NCI-H510A treated with DMSO at 0.1 percent for 48 hours (cell line): ENCODE measurements at regions not wholly inside any gene's neighbourhood (a gene's known extent, or its start where the extent isn't known, plus 50 kb on each side); places are given as distances from the start of the nearest gene placed in this dataset.

Experiments
- DNase-seq: peaks from one replicate; lab custom pipeline; 2025; lab: John Stamatoyannopoulos, UW

DNA sequence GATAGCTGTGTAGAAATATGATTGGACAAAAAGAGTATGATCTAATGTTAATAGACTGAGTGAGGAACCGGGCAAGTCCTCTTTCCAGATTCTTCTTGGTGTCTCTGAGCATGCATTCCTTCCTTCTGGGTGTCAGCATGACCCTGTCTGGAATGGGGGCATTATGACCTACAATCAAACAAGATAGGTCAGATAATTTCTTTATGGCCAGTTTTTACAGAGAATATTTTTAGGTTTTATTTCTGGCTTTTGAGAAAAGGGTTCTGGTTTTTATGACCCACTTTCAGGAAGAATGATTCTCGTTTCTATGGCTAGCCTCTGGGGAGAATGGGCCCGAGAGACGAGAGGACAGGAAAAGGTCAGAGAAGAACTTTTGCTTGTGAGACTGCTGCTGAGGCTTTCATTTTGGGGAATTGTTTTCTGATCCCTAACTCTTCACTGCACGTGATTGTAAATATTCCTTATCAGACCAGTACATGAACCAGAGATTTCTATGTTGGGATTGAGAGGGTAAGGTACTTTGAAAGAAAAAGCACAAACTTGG lies 383.8 kb downstream of the AASDHPPT start:
- DNase-seq, result no peak

DNA sequence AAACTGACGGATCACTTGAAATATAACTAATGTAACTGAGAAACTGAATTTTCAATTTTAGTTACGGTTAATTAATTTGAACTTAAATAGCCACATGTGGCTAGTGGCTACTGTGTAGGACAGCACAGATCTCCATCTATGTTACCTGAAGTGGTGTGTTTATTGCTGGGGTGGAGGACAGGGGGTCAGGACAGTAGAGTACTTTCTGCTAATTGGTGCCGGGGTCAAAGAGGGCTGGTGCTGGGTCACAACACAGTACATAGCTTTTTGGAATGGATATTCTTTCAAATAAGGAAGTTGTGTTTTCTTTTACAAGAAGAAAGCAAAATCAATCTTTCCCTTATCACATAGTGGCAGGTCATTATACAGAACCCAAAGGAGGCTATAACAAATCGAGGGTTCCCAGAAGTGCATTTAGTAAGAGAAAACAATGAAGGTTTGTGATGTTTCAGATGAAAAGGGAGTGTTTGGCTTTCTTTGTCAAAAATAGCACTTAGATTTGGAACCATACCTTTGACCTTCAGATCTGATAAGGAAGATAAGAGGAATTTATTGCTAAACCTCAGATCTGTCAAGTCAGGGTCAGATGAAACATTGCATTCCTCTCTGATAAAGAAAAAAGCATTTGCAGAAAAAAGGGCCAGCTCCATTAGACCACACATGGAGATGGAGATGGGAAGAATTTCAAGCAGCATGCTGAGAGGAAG lies 384.5 kb downstream of the AASDHPPT start:
- no peak for DNase-seq

DNA sequence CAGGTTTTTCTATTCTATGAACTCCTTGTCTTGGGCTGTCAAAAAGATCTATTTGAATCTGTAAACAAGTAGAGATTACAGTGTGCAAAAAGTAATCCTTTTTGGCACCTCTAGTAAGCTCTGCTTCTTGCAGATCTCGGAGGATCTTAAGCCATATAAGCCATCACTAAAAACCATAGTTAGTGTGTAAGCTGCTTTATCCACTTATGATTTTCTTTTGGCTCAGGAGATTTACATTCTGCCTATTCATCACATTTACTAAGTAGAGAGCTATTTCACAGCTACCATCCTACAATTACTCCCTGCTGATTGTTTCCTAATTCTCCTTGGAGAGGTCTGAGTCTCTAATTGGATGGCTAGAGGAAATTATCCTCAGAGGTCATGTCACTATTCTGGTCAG lies 385.7 kb downstream of the AASDHPPT start:
- DNase-seq, result no peak

DNA sequence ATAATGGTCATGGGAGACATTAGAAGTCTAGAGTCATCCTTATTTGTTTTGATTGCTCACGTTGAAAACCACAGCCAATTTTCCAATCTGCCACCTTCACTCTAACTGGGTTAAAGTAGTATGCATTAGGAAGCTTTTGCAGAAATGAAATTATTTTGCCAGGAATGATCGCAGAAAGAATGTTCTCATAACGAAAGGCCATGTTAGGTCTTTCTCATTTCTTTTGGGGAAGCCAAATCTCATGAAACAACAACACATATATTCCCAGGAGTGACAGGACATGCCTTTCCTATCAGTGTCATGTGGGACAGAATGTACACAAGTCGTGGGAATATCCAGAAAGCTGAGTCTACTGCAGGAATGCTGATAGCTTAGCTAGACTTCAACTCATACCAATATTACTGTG lies 386.3 kb downstream of the AASDHPPT start:
- no peak for DNase-seq

DNA sequence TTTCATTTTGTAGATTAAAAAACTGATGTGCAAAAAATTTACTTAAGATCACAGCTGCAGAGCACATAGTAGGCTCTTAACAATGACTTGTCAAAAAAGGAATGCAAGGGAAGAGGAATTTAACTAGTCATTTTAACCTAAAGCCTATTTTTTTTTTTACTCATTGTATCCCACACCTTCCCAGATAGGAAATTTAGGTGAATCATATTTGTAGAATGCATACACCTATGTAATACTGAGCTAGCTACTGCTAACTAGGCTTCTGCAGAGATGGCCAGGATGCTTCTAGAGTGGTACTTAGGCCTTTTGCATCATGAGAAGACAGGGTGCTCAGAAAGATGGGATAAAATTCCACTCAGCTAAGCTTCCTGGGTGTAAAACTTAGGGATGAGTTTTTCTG lies 387.3 kb downstream of the AASDHPPT start:
- DNase-seq, result no peak

DNA sequence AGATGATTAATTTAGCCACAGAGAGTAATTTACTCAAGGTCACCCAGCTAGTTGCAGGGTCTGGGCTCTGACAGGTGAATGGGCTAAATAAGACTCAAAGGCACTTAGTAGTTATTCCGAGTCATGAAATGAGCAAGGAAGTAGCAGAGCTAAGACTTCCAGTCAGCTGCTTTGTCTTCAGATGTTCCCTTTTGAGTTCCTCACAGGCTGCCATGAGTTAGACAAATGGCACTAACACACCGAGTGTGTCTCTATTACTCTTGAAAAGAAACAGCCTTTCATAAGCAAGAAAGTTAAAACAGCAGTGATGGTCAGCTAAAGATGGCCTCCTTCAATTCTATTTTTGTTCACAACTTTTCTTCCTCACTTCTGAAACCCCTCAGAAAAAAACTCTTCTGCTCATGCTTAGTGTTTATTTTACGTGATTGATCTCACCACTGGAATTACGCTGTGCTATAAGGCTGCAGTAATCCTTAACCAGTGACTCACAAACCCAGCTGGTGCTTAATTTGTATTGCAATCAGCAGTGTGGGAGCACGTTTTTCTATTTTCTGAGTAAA lies 389.1 kb downstream of the AASDHPPT start:
- DNase-seq, result no peak

DNA sequence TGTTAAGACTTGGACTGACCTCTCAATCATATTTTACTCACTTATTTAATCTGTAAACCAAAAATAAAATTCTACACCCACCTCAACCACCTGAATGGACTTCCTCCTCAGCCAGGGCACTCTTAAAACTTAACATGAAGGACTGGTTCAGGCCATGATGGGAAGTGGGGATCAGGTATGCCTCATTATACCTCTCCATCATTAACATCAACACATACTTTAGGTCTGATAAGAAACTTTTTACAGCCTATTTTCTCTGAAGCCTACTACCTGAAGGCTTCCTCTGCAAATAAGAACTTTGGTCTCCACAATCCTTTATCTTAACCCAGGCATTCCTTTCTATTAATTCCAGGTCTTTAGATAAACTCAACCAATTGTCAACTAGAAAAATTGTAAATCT lies 390.0 kb downstream of the AASDHPPT start:
- no peak for DNase-seq

- no peak for DNase-seq
Observed at GRCh38 chr11:106468086-106468485, 390.6 kb downstream of the AASDHPPT start.

DNA sequence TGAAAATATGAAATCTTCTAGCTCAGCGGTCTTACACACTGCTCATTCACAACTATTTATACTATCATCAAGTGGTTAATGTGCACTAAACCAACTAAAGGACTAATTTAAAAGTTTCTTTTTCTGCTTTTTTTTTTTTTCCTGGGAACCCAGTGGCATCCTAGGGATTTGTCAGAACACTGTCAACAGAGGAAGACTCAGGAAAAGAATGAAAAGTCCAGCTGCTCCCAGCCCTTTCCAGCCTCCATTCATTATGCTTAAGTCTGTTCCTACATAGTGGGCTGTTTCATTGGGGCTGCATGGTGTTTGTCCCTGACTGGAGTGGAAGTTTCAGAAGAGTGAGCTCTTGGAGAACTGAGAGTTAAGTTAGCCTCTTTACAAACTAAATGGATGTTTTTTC lies 391.1 kb downstream of the AASDHPPT start:
- DNase-seq, result no peak

GRCh38 chr11:106470230-106470629 lies 392.8 kb downstream of the AASDHPPT start:
- DNase-seq, result no peak

GRCh38 chr11:106471276-106471675 lies 393.8 kb downstream of the AASDHPPT start:
- DNase-seq, result no peak

DNA sequence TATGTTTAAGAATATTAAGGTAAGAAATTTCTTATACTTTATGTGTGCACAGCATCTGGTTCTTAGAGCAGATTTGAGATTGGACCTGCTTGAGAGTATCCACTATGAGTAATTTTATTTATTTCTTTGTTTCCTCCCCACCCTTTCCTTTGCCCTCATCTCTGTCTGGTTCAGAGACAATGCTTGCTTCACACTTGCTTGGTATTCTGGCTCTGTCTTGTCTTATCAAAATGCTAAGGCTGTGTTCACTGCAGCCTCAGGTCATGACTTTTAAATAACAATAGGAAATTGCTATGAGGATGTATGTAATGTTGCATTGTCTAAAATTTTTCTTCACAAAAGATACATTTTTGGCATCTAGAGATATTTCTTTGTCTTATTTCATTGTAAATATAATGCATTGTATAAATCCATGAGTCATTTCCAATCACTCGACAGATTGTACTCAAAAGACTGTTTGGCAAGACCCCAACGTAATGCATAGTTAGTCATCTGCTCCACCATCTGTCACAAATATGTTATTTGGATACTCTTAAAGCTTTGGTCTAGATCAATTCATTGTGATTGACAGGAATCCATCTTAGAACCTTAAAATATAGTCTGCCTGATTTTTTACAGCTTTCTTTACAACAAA lies 395.7 kb downstream of the AASDHPPT start:
- no peak for DNase-seq

DNA sequence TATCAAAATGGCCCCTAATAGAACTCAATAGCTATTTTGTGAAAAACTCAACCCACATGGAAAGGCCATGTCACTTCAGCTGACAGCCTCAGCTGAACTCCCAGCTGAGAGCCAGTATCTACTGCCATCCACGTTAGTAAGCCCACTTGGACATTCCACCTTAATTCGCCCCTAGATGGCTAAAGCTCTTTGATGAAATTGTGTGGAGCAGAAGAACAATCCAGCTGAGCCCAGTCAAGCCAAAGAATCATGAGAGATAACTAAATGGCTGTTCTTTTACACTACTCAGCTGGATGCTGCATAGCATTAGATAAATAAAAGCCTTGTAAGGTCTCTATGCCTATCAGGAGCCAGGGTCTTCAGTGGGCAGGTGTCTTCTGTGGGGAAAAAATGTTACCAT lies 396.8 kb downstream of the AASDHPPT start:
- no peak for DNase-seq

DNA sequence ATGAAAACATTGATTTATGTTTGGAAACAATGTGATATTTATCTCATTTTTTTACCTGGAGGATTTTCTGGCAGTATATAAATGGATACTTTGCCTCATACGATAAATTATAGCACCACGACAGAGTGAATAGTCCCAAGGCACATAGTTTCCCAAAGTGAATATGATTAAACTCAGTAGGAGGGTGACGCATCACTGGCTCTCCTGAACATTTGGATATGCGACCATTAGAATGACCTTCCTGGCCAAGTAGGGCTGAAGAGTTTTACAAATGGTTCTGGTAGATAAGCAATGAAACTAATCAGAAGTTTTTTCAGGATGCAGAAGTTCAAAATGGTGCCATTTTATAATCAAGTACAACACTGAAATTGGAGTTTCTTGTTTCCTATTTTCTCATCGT lies 397.7 kb downstream of the AASDHPPT start:
- DNase-seq, result no peak

DNA sequence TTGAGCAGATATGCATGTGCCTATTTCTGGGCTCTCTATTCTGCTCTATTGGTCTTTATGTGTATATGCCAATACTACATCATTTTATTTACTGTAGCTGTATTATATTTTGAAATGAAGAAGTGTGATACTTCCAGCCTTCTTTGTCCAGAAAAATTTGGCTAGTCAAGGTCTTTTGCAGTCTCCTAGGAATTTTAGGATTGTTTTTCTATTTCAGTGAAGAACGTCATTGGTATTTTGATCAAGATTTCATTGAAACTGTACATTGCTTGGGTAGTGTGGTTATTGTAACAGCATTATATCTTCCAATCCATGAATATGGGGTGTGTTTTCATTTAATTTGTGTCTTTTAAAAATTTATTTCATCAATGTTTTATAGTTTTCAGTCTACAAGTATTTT lies 400.3 kb downstream of the AASDHPPT start:
- DNase-seq, result no peak

DNA sequence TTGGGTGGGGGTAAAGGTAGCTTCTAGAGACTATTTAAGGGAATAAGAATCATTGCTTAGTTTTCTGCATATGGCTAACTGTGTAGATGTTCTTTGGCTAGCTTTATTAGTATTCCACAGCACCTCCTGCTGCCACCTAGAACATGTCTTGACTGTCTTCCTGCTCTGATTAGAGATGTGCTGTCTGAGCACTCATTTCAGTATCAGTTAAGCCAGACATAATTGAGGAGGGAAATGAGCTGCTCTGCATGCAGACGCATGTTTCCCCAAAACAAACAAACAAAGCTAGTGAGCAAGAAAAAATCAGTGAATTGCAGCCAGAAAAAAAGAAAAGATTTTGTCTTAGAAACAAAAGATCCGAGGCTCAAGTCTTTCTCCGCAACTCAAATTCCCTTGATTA lies 402.2 kb downstream of the AASDHPPT start:
- no peak for DNase-seq

DNA sequence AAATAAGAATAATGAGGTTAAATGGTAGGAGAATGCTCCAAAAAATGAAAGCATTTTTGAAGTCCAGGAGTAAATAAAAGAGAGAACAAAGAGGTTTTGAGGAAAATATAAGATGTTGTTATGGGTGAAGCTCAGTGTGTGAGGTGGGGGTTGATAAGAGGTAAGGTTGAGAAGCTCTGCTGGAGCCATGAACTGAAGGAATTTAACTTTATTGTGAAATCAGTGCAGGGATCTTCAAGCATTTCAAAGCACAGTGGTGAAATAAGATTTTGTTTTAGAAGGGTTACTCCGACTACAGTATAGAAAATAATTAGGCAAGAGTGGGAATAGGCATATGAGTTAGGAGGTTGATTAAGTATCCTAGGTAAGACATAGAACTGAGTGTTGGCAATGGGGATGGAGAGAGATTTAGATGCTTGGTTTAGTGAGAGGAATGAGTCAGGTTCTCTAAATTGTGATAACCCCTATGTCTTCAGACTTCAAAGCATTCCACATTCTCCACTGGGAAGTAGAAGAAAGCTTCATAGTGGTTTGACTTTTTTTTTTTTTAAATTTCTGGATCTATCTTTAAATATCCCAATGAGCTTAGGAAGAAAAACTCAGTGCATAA lies 403.2 kb downstream of the AASDHPPT start:
- DNase-seq, result no peak

GRCh38 chr11:106482917-106483785 lies 405.7 kb downstream of the AASDHPPT start:
- no peak for DNase-seq

DNA sequence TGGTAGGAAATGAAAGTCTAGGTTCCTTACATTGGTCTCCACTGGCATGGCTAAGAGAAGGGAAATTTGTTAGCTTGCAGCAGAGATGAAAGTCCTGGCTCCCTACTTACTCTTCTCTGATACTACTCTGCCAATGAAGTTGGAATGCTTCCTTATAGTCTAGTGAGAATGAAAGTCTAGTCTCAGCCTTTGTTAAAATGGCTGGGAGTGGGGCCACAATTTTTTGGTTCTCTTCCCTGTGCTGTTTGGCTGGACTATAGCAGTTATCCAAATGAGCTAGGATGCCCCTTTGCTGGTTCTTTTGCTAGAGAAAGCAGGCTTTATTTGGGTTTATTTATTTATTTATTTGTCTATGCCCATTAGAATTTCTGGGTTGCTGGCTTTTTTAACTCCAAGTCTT lies 414.3 kb downstream of the AASDHPPT start:
- DNase-seq, result no peak

GRCh38 chr11:106493751-106494150 lies 416.3 kb downstream of the AASDHPPT start:
- no peak for DNase-seq

- DNase-seq, result no peak
Observed at GRCh38 chr11:106495046-106495445, 417.6 kb downstream of the AASDHPPT start.

DNA sequence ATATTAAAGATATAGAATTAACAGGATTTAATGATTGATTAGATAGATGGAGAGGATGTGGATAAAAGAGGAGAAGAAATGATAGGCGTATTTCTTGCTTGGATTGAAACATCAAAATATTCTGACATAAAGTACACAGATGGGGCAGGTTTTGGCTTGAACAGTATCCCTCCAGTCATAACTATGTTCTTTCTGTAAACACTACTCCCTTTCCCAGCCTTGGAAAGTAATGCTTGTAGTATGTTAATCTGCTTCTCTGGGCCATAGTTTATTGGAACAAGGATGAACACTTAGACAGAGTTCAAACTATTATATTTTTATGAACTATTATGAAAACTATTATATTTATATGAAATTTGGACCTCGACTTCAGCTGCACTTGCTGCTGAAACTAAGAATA lies 419.2 kb downstream of the AASDHPPT start:
- DNase-seq, result no peak
